NCI-H226 (cell line): ENCODE measurements at regions not wholly inside any gene's neighbourhood (a gene's known extent, or its start where the extent isn't known, plus 50 kb on each side); places are given as distances from the start of the nearest gene placed in this dataset.
"Not testable (repeated sequence)": the region's sequence is repeated elsewhere in the genome, so short reads cannot be mapped to it uniquely, and the experiment has no call there.

ENCODE experiments used
- DNase-seq: peaks from one replicate; pipeline ENCODE4 v3.0.0-alpha.2; 2015

DNA sequence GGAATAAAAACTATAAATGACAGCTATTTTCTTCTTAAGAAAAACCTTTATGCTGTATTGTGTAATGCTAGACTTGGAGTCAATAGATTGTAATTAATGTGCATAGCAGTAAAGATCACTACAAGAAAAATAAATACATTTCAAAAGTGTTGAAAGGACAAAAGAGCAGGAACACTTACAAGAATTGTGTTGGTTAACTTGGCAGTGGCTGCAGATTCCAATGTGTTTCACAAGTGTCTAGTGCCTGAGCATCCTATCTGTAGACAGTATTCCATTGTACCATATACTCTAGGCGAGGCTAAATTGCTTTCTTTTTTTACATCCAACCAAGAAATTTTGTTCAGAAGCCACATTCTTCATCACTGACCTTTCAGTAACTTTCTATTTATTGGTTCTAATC is 924.1 kb downstream of the EPHA7 start:
- DNase-seq: peak; percentile 20

DNA sequence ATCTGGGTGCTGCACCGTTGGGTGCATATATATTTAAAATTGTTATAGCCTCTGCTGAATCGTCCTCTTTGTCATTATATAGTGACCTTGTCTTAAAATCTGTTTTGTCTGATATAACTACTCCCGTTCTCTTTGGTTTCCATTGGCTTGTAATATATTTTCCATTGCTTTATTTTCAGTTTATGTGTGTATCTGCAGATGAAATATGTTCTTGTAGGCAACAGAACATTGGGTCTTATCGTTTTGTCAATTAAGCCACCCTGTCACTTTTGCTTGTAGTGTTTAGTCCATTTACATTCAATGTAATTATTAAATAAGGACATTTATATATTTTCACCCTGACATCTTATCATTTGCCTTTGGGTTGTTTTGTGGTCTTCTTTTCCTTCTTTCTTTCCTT is 933.9 kb downstream of the EPHA7 start:
- DNase-seq: no peak

DNA sequence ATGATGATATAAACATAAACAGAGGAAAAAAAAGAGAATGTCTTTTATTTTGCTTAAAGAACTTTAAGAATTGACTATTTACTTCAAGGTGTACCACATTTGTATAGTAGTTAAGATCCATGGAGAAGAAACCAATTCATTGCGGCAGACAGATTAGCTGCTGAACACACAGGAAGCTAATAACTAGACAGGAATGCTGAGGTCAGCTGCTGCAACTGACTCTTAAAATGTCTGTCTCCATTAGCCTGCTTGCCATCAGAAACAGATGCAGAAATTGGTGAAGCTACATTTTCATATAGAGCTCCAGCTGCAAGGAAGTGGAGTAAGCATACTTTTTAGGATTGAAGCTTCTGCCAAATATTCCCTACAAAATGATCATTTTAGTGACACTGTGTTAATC is 939.5 kb downstream of the EPHA7 start:
- peak; percentile 40 for DNase-seq

DNA sequence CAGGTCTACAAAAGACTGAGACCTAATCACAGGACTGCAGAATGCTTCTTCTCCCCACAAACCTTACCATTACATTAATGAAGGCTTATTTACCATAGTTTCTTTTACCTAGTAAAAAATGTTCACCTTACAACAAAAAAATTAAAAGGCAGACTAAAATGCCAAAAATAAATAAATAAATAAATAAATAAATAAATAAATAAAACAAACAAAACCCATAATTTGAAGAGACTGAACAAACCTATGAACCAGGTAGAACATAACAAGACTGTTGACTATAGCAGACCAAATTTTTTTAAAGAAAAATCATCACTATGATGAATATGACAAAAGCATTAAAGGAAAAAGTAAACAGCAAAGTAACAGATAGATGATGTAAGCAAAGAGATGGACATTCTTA is 946.3 kb downstream of the EPHA7 start:
- DNase-seq: no peak

DNA sequence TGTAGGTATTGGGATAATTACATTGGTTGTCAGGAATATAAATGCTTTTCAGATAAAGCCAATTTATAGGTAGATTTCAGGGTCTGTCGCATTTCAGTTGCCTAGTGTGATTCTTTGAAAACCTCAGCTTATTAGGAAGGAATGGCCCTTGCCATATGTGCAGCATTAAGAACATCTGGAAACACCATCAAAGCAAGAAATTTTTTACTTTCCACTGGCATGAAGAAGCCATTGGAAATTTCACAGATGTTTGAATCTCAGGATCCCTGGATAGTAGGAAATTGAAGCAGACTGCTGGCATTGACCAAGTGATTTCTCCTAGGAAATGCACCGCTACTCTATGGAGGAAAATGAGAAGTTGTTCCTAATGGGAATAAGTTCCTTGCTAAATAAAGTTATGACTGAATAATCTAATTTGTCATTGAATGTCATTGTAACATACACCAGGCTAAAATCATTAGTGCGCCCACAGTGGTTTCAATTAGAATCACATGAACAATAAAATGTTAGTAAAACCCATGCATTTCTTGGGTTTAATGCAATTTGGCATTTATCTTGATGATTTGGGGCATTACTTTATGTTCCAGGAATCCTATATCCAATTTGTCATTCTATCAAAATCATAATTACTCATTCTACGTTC is 950.1 kb downstream of the EPHA7 start:
- DNase-seq: no peak

DNA sequence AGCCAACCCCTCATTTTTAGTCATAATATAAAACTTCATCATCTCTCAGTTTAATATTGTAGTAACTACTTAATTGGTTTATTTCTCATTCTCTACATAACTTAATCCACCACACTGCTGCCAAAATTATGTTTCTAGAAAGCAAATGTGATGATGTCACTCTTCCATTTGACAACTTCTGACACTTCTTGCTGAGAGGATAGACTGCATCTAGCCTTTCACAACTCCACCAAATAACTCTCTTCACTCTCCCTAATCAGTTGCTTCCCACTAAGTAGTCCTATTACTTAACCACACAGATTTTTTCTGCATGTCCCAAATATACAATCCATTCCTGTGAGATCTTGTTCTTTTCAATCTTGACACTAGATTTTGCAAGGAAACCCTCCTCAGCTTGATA is 951.3 kb downstream of the EPHA7 start:
- peak; percentile 25 for DNase-seq

DNA sequence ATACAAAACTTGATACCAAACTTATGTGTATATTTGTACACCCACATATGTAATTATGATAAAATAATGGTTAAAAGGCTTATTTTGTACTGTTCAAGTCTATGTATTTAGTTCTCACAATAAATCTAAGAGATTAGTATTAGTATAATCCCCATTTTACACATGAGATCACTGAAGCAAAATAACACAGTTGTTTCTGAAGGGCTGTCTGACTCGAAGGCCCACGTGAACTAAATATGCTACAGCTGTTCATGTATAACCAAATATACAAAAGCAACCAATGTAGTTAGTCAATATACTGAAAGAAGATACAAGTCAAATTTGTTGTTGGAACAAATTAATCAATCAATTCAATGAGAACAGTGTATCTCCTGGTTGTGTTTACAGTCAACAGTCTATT is 959.2 kb downstream of the EPHA7 start:
- no peak for DNase-seq

DNA sequence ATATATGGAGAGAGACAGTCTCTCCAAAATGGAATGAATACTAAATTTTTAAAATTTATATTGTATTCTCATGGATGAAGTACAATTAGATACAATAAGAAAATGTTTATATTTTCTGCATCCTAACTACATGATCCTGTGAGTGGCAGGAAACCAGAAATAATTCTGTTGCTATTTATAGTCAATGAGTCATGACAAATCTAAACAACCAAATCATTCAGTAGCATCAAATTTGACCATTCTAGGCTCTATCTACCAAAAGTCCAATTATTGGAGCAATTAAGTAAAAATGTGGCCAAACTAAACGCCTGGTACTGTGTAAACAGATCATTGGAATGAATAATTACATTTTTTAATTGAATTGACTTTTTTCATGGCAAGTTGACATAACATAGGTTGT is 959.8 kb downstream of the EPHA7 start:
- DNase-seq: no peak

DNA sequence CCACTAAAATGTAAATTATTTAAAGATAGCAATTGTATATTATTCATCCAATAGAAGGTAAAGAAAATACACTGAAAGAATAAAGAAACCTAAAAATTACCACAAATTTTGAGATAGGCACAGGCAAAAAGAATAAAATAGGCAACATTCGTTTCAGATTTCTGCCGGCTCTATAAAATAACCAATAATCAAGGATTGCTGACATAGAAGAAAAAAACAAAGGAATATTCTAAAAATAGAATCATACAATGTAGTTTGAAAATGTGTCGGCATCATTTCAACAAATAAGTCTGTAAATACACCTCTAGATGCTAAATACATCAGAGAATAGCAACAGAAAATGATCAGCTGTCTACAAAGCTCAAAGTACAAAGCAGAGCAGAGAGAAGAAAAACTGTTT is 973.3 kb downstream of the EPHA7 start:
- DNase-seq: no peak

DNA sequence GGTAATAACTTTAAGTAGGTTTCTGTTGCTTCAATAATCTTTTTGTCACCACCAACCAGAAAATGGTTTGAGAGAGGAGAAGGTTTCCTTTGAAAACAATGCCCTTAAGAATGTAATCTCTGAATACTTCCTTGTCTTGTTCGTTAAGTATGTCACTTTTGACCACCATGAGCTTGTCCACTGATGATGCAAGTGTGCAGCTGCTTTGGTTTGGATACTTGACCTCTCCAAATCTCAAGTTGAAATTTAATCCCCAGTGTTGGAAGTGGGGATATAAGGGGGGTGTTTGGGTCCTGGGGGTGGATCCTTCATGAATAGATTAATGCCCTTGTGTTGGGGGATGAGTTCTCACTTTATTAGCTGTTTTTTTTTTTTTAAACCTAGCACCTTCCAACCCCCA is 985.4 kb downstream of the EPHA7 start:
- no peak for DNase-seq

DNA sequence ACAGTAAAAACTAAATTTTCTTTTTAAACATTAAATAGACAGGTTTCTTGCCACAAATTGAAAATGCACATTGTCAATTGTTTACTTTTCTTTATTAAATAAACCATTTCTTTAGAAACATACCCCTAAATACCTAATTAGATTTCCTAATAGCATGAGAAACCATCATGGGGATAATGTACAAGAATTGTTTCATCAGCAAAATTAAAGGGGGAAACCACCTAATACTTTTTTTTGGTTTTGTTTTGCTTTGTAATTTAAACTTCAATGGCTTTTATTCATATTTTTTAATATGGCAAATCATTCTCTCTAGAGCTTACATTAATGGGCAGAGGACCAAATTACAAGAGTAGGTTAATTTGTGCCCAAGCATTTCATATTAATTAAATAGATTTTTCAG is 987.9 kb downstream of the EPHA7 start:
- no peak for DNase-seq

DNA sequence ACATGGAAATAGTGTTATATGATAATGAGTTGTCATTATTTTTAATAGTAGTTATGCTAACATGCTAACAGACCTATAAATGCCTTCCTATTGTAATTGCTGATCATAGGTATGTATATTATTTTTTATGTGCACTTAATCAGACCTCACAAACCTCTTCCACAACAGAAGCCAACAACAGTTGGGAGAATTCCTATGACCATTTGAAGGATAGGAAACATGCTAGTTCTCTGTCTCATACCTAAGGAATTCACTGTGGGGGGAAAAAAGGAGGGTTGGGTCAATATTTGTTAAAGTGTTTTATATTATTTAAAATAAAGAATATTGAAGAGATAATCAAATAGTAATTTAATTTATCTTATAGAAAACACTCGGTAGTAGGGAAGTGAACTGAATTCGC is 990.9 kb downstream of the EPHA7 start:
- no peak for DNase-seq

DNA sequence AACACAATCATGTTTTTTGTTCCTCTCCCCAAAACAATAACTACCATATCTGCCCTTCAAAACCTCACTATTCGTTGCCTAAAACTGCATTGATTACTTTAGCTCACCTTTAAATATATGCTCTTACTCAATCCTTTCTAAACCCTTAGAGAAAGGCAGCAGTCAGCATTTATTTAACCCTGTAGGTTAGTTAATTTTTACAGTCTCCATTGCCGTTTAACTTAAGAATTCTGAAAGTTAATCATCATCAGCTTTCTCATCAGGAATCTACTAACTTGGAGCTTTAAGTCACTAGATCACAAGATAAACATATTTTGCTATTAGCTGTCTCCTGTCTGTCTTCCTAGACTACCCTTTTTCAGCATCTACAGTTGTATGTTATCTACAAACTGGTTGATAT is 991.9 kb downstream of the EPHA7 start:
- no peak for DNase-seq

DNA sequence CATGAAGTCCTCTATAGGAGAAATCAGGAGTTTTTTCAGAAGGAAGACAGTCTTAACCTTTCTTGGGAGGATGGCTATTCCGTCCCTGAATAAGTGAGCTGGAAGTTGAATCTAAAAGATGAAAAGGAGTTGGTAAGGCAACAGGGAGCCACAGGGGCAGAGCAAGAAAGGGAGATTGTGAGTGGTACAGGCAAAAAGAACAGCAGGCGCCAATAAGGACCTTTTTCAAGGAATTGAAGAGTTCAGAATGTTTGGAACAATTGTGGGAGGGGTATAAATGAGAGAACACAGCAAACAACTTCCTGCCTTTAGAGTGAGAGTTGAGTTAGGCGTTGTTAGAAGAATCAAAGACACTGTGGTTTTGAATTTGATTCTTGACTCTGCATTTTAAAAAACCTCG is 1003.7 kb downstream of the EPHA7 start:
- DNase-seq: no peak

DNA sequence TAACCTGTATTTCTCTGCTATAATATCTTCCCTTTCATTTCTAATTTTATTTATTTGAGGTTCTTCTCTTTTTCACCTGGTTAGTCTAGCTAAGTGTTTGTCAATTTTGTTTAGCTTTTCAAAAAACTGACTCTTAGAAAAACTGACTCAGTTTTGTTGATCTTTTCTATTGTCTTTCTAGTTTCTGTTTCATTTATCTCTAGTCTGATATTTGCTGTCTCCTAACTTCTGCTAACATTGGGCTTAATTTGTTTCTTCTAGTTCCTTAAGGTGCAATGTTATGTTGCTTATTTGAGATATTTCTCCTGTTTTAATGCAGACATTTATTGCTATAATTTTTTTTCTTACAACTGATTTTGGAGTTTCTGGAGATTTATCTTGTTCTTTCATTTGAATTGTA is 1011.0 kb downstream of the EPHA7 start:
- DNase-seq: no peak

DNA sequence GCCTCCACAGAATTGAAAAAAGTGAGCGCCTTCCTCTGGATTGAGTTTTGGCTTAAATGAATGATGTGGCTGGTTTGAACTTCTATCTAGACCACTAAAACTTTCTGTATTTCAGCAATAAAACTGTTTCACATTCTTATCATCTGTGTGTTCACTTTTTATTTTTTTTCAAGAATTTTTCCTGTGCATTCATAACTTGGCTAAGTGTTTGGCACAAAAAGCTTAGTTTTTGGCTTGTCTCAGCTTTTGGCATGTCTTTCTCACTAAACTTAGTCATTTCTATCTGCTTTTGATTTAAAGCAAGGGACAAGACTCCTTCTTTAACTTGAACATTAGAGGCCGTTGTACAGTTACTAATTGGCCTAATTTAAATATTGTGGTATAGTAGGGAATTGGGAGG is 1015.1 kb downstream of the EPHA7 start:
- no peak for DNase-seq

DNA sequence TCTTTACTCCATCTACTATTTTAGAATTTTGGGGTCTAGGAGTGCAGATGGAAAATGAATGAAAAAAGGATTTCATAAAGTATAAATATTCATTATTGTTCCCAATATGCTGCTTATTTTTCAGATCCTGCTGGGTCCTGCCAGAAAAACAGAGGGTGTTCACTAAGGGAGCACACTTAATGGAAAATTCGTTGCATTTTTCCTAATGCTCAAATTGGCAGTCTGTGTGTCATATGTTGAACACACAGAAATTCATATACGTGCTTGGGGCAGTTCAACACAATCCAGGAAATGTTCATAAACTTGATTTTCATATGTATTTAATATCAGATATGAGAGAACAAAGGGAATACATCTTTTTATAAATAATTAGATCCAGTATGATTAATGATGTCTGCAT is 1019.4 kb downstream of the EPHA7 start:
- no peak for DNase-seq

DNA sequence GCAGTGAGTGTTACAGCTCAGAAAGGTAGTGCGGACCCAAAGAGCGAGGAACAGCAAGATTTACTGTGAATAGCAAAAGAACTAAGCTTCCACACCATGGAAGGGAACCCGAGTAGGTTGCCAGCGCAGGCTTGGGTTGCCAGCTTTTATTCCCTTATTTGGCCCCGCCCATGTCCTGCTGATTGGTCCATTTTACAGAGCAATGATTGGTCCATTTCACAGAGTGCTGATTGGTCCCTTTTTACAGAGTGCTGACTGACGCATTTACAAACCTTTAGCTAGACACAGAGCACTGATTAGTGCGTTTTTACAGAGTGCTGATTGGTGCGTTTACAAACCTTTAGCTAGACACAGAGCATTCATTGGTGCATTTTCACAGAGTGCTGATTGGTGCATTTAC is 1030.7 kb downstream of the EPHA7 start:
- DNase-seq: not testable (repeated sequence)

DNA sequence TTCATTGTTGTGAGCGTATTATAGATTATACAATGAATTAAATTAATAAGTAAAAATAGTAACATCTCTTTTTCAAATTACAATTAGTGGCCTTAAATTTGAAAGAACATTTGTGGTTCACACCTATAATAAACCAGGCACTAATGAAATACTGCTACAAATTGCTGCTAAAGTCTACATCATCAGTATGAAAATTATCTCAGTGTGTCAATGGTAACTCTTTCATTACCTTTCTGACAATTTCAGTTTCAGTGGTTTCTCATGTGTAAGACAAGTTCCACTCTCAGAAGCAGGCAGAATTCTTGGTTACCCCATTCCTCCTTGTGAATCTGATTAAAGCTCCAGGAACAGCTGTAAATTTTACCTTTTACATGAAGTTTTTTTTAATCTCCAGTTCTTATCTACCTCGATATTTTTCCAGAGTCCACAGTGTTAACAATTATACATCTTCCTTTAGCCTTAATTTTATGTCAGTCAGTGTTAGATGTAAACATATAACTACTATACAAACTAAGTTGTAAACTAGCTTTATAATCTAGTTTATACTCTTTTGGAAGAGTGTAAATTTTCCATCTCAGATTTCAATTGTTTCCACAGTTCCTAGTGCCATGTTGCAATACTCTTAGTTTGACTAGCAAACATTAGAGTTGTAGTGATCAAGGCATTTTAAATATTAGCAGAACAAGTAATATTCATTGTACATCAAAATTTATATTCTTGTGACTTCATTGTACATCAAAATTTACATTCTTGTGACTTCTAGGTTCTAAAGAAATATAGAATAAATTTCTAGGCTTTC is 1038.4 kb downstream of the EPHA7 start:
- DNase-seq: no peak

DNA sequence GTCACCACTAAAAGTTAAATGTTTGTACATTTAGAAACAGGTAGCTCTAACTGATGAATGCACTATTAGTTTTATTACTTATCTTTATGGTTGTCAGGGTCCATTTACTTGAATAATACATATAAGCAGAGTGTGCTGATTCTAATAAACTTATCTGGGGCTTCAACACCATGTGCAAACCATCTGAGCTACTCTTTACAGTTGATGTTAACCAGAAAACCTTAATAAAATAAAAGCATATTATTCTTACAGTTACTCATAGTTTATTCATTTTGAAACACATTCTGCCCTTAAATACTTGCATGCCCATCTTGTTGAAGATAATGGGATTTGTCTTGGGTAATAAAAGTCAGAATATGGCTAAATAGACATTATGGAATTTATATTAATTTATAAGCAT is 1042.2 kb downstream of the EPHA7 start:
- no peak for DNase-seq

DNA sequence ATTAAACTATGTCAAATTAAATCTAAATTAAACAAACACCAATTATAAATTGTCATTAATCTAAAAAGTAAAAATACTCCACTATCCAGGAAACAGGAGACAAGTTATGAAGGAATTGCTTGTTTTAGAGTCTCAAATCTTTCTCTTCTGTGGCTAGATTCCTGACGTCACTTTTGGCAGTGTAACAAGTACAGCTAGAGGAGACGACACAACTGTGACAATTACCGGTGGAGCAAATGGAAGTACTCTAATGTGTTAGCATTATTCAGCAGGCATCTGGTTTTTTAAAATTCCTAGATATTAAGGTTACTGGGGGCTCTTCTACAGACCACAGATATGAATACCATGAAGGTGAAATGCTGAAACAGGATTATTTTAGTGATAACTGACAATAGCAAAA is 1042.7 kb downstream of the EPHA7 start:
- no peak for DNase-seq

DNA sequence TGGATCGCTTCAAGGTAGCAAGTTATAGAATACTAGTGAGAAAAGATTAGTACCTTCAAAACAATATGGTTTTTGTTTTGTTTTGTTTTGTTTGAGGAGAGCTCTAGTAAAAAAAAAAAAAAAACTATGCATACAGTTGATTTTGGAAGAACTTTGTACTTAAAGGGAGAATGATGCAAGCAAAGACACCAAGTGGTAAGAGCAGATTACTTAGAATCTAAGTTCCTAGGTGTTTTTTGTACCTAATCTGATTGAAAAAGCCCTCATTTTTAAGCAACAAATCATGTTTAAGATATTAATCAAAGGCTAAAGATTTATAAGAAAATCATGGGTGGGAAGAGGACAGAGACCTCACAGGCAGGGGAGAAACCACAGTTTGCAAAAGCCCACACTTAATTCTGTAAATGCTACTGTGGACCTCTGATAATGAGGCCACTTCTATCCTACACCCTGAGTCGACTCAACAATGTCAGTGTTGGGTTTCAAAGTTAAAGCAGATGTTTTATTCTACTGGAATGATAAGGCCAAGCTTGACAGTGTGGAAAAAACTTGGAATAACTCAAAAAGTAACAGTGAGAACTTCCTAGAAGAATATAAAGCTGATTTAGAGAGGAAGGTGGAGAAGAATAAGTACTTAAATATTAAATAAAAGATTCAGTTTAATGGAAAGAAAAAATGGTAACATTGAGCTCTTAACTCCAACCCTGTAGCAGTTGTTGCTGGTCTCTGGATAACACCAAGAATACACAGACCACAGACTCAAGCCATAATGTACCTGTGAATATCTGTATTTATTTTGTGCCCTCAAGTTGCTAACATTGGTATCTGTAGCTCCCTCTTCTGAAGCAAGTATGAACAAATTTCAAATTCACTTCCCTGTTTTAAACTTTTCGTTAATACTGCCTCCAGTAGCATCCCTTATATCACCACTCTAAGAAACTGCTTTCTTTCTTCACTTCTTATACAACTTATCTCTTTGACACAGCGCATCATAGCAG is 1047.8 kb downstream of the EPHA7 start:
- DNase-seq: no peak

DNA sequence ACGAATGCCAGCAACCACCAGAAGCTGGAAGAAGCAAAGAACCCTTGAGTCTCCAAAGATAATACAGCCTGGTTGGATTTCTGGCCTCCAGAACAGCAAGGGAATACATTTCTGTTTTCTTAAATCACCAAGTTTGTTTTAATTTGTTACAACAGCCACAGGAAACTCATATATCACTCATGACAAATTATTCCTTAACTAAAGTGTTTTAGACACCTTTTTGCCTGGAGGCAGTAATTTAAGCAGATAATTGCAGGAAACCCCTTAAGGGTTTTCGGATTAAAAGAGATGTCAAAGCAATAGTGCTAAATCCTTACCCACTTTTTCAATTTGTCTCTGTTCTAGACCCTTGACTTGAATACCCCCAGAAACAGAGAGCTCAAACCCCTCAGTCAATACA is 1050.0 kb downstream of the EPHA7 start:
- no peak for DNase-seq
